ENCODE measurements at regions not wholly inside any gene's neighbourhood (a gene's known extent, or its start where the extent isn't known, plus 50 kb on each side); places are given as distances from the start of the nearest gene placed in this dataset.
A peak's percentile ranks its signal among the peaks of the same experiment; 100 is the strongest.

- no peak for DNase-seq (ENCODE audit: low read depth in 3 of 3, low spot score in 2 of 3)
Observed at GRCh38 chr12:59014885-59015284, 94.6 kb upstream of the LRIG3 start.

- no peak for DNase-seq (ENCODE audit: low read depth in 3 of 3, low spot score in 2 of 3)
Observed at GRCh38 chr12:59010941-59011340, 90.6 kb upstream of the LRIG3 start.

- no peak for DNase-seq (ENCODE audit: low read depth in 3 of 3, low spot score in 2 of 3)
Observed at GRCh38 chr12:59010118-59010517, 89.8 kb upstream of the LRIG3 start.

GRCh38 chr12:59007620-59008019, 87.3 kb upstream of the LRIG3 start:
- no peak for DNase-seq (ENCODE audit: low read depth in 3 of 3, low spot score in 2 of 3)

- no peak for DNase-seq (ENCODE audit: low read depth in 3 of 3, low spot score in 2 of 3)
Observed at GRCh38 chr12:59005193-59005955, 85.1 kb upstream of the LRIG3 start.

GRCh38 chr12:59004456-59004855, 84.2 kb upstream of the LRIG3 start:
- no peak for DNase-seq (ENCODE audit: low read depth in 3 of 3, low spot score in 2 of 3)

- peak in 2 of 3 donors; percentile 5 to 36 for DNase-seq (ENCODE audit: low read depth in 3 of 3, low spot score in 2 of 3)
Observed at GRCh38 chr12:58995666-58996363, 75.5 kb upstream of the LRIG3 start.

GRCh38 chr12:58988643-58989344, 68.5 kb upstream of the LRIG3 start:
- DNase-seq (ENCODE audit: low read depth in 3 of 3, low spot score in 2 of 3): no peak

- DNase-seq (ENCODE audit: low read depth in 3 of 3, low spot score in 2 of 3): no peak
Observed at GRCh38 chr12:58981961-58982360, 61.7 kb upstream of the LRIG3 start.

GRCh38 chr12:58980768-58981167, 60.5 kb upstream of the LRIG3 start:
- DNase-seq (ENCODE audit: low read depth in 3 of 3, low spot score in 2 of 3): no peak

GRCh38 chr12:58978717-58979116, 58.4 kb upstream of the LRIG3 start:
- DNase-seq (ENCODE audit: low read depth in 3 of 3, low spot score in 2 of 3): no peak

GRCh38 chr12:58977476-58977875, 57.2 kb upstream of the LRIG3 start:
- no peak for DNase-seq (ENCODE audit: low read depth in 3 of 3, low spot score in 2 of 3)

- DNase-seq (ENCODE audit: low read depth in 3 of 3, low spot score in 2 of 3): no peak
Observed at GRCh38 chr12:58976146-58976545, 55.8 kb upstream of the LRIG3 start.

Measured in right renal cortex interstitium (tissue), 3 donors.